ENCODE measurements at regions not wholly inside any gene's neighbourhood (a gene's known extent, or its start where the extent isn't known, plus 50 kb on each side); places are given as distances from the start of the nearest gene placed in this dataset.

- TF ChIP-seq, protein P1, sequence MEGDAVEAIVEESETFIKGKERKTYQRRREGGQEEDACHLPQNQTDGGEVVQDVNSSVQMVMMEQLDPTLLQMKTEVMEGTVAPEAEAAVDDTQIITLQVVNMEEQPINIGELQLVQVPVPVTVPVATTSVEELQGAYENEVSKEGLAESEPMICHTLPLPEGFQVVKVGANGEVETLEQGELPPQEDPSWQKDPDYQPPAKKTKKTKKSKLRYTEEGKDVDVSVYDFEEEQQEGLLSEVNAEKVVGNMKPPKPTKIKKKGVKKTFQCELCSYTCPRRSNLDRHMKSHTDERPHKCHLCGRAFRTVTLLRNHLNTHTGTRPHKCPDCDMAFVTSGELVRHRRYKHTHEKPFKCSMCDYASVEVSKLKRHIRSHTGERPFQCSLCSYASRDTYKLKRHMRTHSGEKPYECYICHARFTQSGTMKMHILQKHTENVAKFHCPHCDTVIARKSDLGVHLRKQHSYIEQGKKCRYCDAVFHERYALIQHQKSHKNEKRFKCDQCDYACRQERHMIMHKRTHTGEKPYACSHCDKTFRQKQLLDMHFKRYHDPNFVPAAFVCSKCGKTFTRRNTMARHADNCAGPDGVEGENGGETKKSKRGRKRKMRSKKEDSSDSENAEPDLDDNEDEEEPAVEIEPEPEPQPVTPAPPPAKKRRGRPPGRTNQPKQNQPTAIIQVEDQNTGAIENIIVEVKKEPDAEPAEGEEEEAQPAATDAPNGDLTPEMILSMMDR (IDR thresholded peaks at IDR 0.05): no peak
- TF ChIP-seq SIN3A (IDR thresholded peaks at IDR 0.05; ENCODE audit: borderline replicate concordance, insufficient read depth, low read depth, low read length): no peak
- no peak for TF ChIP-seq POLR2AphosphoS5 (IDR thresholded peaks at IDR 0.05; ENCODE audit: low read depth, low read length)
- no peak for TF ChIP-seq REST (IDR thresholded peaks at IDR 0.05; ENCODE audit: insufficient read depth in 1 of 2, low read depth in 2 of 2, low read length in 1 of 2)
- no peak for TF ChIP-seq TCF7L2 (IDR thresholded peaks at IDR 0.05; ENCODE audit: low read depth, low read length)
- H3K27ac ChIP-seq (ENCODE audit: low read length): no peak overlapping the region
- intact Hi-C loops (cut with micrococcal nuclease; ENCODE audit: unreplicated experiment) (no loop called here), in situ Hi-C loops (cut with HindIII; ENCODE audit: low pct_unique_long_range_greater_than_20kb, low sequenced_read_pairs) (no loop called here)
- H3K27me3 ChIP-seq (ENCODE audit: control insufficient read depth, insufficient read depth, low read length): no peaks in the 10 kb centered on the region
- ChIA-PET CTCF (no interaction called here), POLR2A (no interaction called here)
- no peak for DNase-seq (ENCODE audit: low read depth, low spot score)
- H3K4me1 ChIP-seq (ENCODE audit: control insufficient read depth, insufficient read depth, low read length): no peaks in the 10 kb centered on the region
- H3K36me3 ChIP-seq (ENCODE audit: control insufficient read depth, insufficient read depth, low read length): no peaks in the 10 kb centered on the region
- H3K4me3 ChIP-seq (ENCODE audit: low read depth in 2 of 2, low read length in 2 of 2): no peak overlapping the region
- BruUV-seq (replicated peaks): no TSS peak
- H3K9me3 ChIP-seq (ENCODE audit: control insufficient read depth, insufficient read depth, low read depth, low read length): no peaks in the 10 kb centered on the region
- no peak for ATAC-seq
Observed at GRCh38 chr5:174489920-174490597, 234.3 kb upstream of the MSX2 start.

DNA sequence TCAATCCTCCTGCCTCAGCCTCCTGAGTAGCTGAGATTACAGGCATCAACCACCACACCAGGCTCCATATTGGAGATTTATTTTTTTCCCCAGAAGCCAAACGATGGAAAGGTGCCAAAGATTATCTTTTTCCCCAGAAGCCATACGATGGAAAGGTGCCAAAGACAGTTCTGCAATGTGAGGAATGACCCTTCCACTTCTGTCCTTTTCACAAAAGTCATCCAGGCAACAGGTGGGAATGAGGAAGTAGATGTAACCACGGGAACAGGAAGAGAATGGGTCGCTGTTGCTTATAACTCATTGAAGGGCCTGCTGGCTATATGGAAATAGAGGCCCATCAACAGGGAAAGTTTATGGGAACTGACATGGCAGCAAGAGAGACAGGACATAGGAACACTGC lies 233.7 kb upstream of the MSX2 start:
- DNase-seq (ENCODE audit: low read depth, low spot score) (no peak), ATAC-seq (no peak)
- H3K27me3 ChIP-seq (ENCODE audit: control insufficient read depth, insufficient read depth, low read length): no peaks in the 10 kb centered on the region
- H3K9me3 ChIP-seq (ENCODE audit: control insufficient read depth, insufficient read depth, low read depth, low read length): no peaks in the 10 kb centered on the region
- TF ChIP-seq POLR2AphosphoS5 (IDR thresholded peaks at IDR 0.05; ENCODE audit: low read depth, low read length): no peak
- TF ChIP-seq, protein P1 (IDR thresholded peaks at IDR 0.05): no peak
- no peak for TF ChIP-seq SIN3A (IDR thresholded peaks at IDR 0.05; ENCODE audit: borderline replicate concordance, insufficient read depth, low read depth, low read length)
- TF ChIP-seq TCF7L2 (IDR thresholded peaks at IDR 0.05; ENCODE audit: low read depth, low read length): no peak
- no peak for TF ChIP-seq REST (IDR thresholded peaks at IDR 0.05; ENCODE audit: insufficient read depth in 1 of 2, low read depth in 2 of 2, low read length in 1 of 2)
- H3K27ac ChIP-seq (ENCODE audit: low read length): no peak overlapping the region
- H3K4me3 ChIP-seq (ENCODE audit: low read depth in 2 of 2, low read length in 2 of 2): no peak overlapping the region
- no TSS peak for BruUV-seq (replicated peaks)
- no peaks in the 10 kb centered on the region for H3K36me3 ChIP-seq (ENCODE audit: control insufficient read depth, insufficient read depth, low read length)
- intact Hi-C loops (cut with micrococcal nuclease; ENCODE audit: unreplicated experiment) (no loop called here), in situ Hi-C loops (cut with HindIII; ENCODE audit: low pct_unique_long_range_greater_than_20kb, low sequenced_read_pairs) (no loop called here)
- CTCF ChIA-PET: interaction anchor here (0.6 kb wide), 1 partner anchor 1147 kb away, joined by 5 read pairs; no protein-coding TSS in a partner anchor
- POLR2A ChIA-PET: no interaction called here
- H3K4me1 ChIP-seq (ENCODE audit: control insufficient read depth, insufficient read depth, low read length): no peaks in the 10 kb centered on the region

Measured in Panc1 (cell line).